ENCODE measurements at regions not wholly inside any gene's neighbourhood (a gene's known extent, or its start where the extent isn't known, plus 50 kb on each side); places are given as distances from the start of the nearest gene placed in this dataset.

DNA sequence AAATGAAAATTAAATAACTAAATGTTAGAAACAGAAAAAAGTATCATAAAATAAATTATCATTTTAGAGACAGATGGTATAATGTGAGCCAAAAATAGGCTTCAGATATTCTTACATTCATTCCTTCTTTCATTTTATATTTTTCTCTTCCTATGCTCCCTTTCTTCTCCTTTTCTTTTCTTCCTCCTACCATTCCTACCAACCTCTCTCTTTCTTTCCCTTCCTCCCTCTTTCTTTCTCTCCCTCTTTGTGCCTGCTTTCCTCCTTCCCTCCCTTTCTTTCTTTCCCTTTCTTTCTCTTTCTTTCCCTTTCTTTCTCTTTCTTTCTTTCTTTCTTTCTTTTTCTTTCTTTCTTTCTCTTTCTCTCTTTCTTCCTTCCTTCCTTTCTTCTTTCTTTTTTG is 275.6 kb upstream of the ELAC2 start:
- no peak for DNase-seq

DNA sequence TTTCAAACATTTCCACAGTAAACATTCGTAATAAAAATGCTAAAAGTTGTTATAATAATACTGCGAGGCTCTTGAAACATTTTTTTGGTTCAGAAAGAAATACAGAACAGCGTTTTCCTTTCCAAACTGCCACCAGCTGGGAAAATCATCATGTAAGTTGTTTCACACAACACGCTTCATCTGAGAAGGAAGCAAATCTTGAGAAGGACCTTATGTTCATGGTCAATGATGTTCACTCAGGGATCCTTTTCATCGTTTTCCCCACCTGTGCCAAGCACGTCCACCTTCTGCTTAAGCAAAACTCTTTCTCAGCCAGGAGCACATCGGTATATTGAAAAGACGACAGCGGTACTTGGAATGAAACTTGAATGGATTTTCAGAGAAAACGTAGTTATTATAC is 274.5 kb upstream of the ELAC2 start:
- DNase-seq, result no peak

DNA sequence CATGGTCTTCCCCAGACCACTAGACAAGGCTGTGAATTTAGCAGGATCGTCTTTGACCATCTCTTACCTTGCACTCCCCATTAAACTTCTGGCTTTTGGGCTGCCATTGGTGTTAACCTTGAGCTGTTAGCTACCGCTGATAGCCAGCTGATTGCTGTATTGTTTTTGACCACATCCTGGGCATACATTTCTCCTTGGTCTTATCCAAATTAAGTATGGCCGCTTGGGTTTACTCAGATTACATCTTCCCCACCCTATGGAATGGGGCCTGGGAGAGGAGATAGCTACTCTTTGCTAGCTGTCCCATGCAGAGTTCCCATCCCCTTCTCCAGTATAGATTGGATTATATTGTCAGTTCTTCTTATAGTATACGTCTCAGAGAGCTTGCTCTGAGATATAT is 270.4 kb upstream of the ELAC2 start:
- DNase-seq, result no peak

GRCh38 chr17:13287226-13287625 is 269.4 kb upstream of the ELAC2 start:
- no peak for DNase-seq

DNA sequence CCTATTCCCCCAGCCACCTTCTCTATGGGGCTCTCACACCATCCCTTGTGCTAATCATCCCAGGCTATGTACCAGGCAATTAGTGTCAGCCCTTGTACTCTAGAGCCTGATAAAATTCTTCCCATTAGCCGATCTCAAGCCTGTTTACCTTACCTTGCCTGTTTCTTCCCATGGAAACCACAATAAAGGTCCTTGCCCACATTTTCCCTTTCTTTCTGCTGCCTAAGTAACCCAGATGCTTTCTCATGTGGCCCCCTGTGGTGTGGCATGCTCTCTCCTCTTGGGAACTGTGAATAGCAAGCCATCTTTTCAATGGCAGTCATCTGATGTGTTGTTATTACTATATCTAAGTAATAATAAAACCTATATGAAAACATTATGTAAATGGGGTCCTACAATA is 265.8 kb upstream of the ELAC2 start:
- no peak for DNase-seq

DNA sequence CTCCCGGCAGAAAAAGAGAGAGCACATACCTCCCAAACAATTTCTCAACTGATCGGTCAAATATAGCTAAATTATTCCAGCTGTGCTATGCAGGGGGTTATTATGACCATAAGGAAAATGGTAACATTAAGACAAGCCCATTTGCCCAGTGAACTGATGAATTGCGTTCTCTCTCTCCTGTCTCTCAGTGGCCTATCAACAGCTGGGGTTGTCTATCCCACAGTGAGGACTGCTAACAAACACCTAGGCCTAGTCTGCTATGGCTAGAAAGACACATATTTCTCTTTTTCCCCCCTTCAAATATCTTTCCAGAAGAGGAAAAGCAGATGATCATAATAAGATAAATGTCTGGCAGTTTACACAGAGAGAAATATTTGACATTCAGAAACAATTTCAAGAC is 263.8 kb upstream of the ELAC2 start:
- DNase-seq, result no peak

DNA sequence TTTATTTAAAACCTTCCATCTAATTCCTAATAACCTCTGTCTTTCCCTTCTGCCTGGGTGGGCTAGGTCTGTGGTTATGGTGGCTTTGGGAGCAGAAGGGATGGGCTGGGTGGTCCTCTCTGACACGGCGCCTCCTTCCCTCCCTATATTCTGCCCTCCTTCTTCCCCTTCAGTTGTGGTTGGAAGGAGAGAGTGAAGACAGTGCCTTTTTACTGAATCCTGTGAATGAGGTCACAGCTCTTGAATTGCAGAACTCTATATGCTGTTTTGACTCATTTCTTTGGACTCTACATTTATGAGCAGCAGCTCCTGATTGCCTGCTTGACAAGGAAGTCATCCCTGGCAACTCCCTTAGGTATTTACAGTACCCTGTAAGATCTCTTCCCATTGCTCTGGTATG is 256.0 kb upstream of the ELAC2 start:
- no peak for DNase-seq

GRCh38 chr17:13272296-13272695 is 254.5 kb upstream of the ELAC2 start:
- DNase-seq, result no peak

GRCh38 chr17:13268791-13269595 is 251.2 kb upstream of the ELAC2 start:
- DNase-seq, result no peak

- DNase-seq, result no peak
Observed at GRCh38 chr17:13266606-13267005, 248.8 kb upstream of the ELAC2 start.

GRCh38 chr17:13265311-13265710 is 247.5 kb upstream of the ELAC2 start:
- no peak for DNase-seq

DNA sequence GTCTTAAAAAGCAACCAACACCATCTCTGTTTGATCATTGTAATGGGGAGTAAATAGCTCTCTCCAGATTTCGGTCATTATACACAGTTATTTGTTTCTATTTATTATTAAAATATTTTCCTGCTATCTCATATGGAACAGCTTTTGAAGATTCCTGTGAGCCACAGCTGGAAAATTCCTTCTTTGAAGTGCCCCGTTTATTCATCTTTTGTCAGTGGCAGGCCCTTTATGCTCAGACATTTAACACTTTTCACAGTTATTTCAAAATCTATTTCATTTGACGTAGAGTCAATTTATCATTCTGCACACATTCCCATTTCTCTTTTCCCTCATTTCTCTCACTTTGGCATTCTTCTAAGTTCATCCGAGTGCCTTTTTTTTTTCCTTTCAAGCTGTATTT is 245.9 kb upstream of the ELAC2 start:
- DNase-seq, result no peak

GRCh38 chr17:13256545-13256944 is 238.7 kb upstream of the ELAC2 start:
- no peak for DNase-seq

DNA sequence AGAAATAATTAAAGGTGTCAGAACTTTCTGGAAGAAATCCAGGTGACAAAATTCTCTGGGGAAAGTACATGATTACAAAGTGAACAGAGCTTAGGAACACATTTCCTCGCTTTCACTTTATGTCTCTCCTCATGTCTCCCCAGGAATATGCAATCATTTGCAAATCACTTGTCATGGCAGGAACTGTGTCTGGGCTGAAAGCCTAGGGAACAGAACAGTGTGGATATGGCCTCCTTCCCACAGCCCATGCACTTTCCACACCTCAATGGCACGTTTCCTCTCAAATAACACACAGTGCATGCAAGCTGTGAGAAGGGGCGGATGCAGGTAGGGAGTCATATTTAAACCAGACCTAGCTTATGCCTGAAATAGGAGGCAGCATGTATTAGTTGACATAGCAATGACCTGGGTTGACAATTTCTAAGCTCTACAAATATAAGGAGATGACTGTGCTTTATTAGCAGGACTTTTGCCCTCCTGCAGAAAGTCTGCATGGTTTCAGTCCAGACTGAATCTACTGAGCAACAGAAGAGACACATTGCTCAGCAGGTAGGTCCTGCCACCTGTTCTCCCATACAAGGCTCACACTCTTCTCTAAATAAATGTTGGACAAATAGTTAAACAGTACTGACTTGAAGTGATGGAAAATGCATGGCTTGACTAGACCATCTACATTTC is 236.0 kb upstream of the ELAC2 start:
- DNase-seq, result no peak

DNA sequence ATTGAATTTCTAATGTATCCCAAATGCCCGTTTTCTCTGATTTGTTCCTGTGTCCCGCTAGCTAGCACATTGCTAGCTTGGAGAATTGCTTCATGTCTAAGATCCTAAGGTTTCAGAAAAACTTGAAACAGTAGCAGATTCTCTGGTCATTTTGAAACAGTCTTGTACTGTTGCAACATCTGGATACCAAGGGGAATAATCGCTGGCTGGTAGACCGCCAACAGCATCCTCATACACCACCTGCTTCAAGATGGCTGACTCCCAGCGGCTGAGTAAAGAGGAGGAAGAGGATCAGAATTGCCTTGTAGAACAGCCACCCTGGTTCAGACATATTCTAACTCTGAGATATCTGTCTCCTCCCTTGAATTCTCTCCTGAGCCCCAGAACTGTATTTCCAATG is 226.7 kb upstream of the ELAC2 start:
- DNase-seq, result no peak

DNA sequence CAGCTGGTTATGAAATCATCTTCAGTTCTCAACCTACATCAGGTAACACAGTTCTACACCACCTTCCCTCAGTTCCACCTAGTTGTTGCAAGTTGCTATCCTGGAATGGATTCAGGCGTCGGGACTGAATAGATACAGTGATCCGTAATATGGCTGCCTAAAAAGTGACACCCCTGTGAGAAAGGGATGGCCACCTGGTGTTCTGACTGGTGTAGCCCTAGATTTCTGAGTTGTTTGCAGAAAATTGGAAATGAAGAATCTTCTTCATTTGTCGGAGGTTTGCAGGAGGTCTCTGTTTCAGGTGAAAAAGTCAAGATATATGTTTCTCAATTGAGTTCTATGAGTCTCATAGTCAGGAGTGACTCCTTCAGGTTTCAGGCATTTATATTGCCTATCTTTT is 225.8 kb upstream of the ELAC2 start:
- no peak for DNase-seq

- DNase-seq, result no peak
Observed at GRCh38 chr17:13240851-13241250, 223.0 kb upstream of the ELAC2 start.

DNA sequence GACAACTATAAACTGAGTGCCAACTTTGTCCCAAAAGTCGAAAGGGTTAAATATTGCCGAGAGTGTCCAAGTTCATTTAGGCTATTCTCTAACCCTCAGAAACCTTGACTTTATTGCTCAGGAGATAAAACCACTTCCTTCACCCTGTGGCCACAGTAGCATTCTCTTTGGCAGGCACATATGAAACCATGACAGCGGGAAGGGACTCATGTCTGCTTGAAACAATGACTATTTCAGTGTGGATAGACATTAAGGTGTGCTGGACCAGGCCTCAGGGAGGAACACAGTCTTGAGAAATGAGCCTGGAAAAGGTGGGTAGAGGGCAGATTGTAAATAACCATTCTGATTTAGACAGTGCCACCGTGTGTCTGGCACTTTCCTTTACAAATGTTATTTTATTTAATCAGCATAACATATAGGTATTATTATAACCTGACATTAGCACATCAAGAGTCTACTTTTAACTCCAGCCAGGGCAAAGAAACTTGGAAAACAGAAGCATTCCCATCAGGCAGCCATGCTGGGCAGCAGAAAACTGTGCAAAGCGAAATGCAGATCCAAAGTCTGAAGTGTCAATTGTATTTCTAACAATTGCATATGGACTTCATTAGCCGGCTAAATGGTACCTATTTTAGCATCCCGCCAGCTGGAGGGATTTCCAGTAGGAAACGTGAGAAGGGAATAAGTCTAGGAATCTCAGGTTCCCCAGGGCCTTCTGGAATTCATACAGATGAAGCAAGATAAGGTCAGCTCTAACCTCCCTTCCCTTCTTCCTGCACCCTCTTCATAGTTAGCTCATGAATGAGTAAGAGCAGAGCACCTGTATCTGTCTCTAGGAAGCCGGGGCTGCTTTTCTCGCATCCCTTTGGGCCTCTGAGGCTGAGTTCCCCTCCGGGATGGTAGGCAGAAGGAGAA is 212.8 kb upstream of the ELAC2 start:
- DNase-seq, result no peak

DNA sequence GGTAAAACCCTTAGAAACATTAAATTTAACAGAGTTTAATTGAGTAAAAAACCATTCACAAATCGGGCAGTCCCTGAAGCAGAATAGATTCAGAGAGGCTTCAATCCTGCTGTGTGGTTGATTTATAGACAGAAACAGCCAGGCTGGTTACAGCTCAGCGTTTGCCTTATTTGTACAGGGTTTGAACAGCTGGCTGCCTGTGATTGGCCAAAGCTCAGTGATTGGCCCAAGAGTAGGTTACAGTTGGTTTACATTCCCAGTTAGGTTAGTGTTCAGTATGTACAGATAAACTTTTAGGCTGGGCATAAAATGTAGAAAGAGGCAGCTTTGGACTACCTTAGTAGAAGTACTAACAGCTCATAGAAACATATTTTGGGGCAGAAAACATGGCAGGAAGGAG is 210.4 kb upstream of the ELAC2 start:
- no peak for DNase-seq

DNA sequence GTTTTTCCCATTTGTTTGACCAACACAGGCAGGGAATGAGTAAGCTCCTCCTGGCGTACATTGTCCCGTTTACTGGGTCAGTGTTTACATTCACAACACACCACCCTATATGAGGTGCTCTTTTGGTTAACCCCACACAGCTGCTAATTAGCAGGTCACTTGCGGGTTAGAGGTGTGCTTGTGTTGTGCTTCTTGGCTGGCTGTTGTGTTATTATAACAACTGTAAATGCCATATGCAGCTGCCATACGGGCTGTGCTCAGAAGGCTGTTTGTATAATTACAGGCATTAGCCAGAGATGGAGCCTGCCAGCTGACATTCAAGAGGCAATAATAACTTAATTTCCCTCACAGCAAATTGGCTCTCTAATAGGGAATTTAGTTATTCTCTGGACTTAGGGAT is 205.1 kb upstream of the ELAC2 start:
- DNase-seq, result no peak

DNA sequence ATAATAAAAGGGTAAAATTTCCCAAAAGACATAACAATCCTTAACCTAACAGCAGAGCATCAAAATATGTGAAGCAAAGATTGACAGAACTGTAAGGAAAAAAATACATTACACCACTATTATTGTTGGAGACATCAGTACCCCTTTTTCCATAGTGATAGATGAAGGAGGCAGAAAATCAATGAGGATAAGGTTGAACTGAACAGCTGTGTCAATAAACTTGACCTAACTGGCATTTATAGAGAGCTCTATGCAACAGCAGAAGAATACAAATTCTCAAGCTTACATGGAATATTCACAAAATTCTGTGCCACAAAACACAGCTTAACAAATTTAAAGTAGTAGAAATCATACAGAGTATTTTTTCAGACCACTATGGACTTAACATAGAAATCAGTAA is 195.0 kb upstream of the ELAC2 start:
- no peak for DNase-seq

DNA sequence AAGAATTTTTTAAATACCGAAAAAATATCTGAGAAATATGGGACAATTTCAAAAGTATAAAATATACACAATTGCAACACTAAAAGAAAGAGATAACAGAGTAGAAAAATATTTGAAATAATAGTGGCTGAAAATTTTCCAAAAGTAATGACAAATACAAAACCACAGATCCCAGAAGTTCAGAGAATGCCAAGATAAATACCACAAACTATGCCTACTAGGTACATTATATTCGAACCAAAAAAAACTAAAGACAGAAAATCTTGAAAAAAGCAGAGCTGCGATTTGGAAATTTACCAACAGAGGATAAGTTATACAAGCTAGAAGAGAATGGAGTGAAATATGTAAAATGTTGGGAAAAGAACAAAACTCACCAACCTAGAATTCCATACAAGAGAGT is 191.3 kb upstream of the ELAC2 start:
- DNase-seq, result no peak

GRCh38 chr17:13204607-13205237 is 186.9 kb upstream of the ELAC2 start:
- no peak for DNase-seq

Measured in CD4-positive, alpha-beta T cell treated with Interleukin-17A for 1 hour (primary cell).